ENCODE measurements at regions not wholly inside any gene's neighbourhood (a gene's known extent, or its start where the extent isn't known, plus 50 kb on each side); places are given as distances from the start of the nearest gene placed in this dataset.

DNA sequence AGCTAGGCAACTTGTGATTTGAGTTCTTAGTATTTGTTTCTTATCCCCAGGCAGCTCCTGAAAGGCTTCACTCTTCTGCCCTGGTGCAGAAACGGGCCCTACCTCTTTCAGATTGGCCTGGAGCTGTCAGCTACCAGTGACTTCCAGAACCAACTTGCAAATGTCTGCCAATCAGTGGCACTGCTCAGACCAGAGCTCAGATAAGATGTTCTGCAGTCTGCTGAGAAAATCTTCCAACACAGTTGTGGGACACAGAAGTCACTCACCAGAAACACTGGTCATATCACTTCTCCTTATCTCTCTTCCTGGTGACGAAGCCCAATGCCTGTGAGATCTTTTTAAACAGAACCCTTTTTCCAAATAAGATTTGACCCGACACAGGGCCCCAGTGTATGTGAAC lies 81.9 kb upstream of the DUSP5 start:
- TF ChIP-seq, protein P1, sequence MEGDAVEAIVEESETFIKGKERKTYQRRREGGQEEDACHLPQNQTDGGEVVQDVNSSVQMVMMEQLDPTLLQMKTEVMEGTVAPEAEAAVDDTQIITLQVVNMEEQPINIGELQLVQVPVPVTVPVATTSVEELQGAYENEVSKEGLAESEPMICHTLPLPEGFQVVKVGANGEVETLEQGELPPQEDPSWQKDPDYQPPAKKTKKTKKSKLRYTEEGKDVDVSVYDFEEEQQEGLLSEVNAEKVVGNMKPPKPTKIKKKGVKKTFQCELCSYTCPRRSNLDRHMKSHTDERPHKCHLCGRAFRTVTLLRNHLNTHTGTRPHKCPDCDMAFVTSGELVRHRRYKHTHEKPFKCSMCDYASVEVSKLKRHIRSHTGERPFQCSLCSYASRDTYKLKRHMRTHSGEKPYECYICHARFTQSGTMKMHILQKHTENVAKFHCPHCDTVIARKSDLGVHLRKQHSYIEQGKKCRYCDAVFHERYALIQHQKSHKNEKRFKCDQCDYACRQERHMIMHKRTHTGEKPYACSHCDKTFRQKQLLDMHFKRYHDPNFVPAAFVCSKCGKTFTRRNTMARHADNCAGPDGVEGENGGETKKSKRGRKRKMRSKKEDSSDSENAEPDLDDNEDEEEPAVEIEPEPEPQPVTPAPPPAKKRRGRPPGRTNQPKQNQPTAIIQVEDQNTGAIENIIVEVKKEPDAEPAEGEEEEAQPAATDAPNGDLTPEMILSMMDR (optimal IDR thresholded peaks at IDR 0.05 in 1 of 3, IDR thresholded peaks at IDR 0.05 in 1 of 3, conservative IDR thresholded peaks at IDR 0.05 in 1 of 3; ENCODE audit: extremely low read depth in 1 of 3, insufficient read depth in 2 of 3, low read length in 3 of 3) = no peak
- no peak for TF ChIP-seq EZH2 (IDR thresholded peaks at IDR 0.05; ENCODE audit: low read length)

Measured in keratinocyte (primary cell).